HG03064 (cell line): ENCODE measurements at regions not wholly inside any gene's neighbourhood (a gene's known extent, or its start where the extent isn't known, plus 50 kb on each side); places are given as distances from the start of the nearest gene placed in this dataset.

Experiments used
- ATAC-seq: cut with Tn5 transposase; IDR thresholded peaks from one replicate; pipeline ENCODE4 v1.9.1; 2021; ENCODE audit warnings: low read depth; ENCODE audit not compliant: unreplicated experiment

DNA sequence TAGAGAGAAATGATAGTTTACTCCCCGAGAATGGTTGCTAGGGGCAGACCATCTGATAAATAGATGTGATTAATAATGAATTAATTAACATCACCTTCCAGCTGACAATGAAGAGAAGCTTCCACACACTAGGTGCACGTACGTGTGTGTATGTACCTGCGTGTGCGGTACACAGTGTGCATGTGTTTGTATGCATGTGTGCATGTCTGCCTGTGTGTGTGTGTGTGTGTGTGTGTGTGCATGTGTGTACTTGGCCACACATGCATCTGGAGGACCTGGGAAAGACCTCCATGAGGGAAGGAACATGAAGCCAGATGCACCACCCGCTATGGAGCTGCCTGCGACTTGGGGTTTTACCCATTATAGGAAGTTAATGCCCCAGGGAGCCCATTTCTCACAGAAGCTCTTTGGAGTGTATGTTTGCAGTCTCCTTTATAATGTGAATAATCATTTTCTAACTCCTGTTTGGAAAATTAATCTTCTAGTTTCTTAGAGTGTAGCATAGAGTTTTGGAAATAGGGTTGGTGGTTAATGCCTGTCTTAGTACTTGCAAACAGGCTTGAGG lies 229.1 kb downstream of the ENGASE start:
- ATAC-seq, result no peak

DNA sequence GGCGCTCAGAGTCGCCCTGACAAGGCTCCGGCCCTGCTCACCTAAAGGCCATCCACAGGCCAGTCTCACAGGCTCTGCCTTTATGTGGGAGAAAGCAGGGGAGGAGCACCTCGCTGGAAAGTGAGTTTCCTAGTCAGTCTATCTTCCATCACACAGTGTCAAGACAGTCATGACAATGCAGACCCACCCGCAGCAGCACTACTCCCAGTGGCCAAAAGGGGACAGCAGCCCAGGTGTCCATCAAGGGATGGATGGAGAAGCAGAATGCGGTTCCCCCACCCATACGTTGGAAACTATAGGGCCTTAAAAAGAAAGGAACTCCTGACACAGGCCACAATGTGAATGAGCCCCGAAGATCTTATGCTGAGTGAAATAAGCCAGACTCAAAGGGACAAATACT lies 226.8 kb downstream of the ENGASE start:
- ATAC-seq, result no peak

DNA sequence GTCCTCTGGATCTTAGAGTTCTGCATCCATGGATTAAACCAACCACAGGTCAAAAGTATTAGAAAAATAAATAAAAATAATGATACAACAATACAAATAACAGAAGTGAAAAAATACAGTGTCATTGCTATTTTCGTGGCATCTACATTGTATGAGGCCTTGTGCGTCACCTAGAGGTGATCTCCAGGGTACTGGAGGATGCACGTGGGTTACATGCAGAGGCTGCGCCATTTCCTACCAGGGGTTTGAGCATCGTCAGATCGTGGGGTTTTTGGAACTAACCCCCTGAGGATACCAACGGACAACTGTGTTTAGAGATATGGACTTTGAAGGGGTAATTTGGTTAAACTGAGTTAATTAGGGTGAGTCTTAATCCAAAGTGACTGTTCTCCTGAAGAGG lies 224.7 kb downstream of the ENGASE start:
- no peak for ATAC-seq

DNA sequence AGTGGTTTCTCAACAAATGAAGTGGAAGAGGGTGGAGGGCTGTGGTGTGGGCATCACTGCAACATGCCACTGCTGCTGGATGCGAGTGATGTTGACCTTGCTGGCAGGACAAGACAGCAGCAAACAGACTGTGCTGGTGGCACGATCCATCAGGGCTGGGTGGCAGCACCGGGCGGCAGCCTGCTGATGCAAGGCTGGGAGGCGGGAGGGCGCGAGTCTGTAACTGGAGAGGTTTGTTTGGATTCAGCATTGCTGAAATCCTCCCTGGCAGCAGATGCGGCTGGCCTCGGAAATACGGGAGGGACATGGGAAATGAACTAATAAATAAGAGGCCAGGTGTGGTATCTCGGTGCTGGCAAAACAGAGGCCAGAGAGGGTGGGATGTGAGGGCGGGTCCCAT lies 224.2 kb downstream of the ENGASE start:
- ATAC-seq, result no peak

DNA sequence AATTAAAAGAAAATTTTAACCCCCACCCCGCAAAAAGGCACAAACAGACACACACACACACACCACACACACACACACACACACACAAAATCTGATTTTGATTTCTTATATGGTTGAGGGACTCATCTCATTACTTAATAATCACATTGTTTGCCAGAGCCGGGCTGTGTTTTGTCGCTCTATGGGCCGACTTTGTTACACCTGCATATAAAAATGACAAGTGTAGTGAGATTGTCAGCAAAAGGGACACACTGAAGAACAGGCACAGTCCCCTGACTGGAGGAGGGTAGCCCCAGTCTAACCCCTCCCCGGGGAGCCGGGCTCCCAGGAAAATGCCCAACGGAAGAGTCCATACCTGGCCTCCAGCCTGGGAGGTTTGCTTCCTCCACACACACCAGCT lies 221.6 kb downstream of the ENGASE start:
- no peak for ATAC-seq

DNA sequence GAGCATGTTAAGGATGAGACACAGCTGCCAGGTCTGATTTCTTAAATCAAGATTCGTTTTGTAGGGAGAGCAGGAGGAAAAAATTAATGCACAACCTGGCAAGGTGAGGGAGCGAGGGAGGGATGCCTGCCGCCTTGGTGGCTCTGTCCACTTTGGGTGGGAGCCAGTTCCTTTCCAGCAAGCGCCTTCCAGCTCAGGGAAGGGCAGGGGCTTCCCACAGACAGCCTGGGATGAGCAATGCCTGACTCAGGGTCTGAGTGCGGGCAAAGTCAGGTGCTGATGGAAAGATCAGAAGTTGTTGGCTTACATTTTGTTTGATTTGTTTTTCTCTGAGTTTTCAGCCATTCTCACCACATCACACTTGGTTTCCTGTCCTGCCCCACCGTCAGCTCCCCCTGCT lies 220.7 kb downstream of the ENGASE start:
- ATAC-seq, result no peak

DNA sequence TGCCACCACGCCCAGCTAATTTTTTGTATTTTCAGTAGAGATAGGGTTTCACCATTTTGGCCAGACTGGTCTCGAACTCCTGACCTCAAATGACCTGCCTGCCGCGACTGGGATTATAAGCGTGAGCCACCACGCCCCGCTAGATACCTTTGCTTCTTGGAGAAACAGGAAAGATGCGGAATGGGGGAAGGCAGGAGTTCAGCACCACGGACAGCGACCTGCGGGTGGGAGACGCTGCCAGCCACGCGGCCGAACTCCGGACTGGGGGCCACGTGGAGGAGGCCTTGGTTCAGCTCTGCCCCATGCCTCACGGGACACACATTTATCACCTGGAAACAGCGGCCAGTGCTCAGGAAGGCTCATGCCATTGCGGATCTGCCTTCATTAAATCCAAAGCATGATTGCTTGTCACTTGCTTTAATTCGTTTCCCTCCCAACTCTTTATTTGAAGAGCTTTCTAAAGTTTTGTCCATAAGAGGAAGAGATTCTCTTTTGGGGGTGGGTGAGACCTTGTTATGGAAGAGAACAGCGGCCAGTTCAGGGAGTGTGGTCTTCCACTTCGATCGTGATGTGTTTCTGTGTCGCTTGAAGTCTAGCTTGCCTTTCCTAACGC lies 219.9 kb downstream of the ENGASE start:
- no peak for ATAC-seq

DNA sequence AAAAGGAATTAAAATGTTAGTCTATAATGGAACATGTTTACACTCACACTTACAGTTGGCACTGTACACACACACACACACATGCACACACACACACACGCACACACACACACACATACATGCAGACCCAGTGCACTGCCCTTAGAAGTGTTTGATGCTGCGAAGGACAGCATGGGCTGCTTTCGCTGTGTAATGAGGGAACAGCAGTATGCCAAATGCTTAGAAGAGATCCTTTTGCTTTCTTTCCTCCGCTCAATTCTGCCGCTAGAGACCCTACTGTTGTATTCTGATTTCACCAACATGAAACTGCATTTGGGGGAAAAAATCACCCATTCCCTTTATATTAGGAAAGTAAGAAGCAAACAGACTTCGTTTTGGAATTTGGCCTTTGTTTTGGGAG lies 217.9 kb downstream of the ENGASE start:
- no peak for ATAC-seq

DNA sequence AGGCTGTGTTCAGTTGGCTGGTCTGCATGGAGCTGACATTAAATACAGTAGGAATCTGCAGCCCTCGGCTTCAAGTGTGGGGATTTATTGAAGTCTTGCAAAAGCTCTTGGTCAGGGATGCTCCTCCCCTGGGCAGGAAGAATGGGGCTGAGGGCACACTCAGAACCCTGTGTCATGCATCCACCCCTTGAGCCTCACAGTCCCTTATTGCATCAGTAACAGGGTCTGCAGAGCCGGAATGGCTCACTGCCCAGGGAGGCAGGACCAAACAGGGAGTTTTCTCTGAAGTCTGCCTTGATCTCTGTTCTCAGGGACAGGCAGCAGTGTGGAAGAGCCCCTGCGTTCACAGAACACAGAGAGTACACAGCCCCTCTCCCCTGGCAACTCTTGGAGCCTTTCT lies 216.8 kb downstream of the ENGASE start:
- ATAC-seq, result no peak

DNA sequence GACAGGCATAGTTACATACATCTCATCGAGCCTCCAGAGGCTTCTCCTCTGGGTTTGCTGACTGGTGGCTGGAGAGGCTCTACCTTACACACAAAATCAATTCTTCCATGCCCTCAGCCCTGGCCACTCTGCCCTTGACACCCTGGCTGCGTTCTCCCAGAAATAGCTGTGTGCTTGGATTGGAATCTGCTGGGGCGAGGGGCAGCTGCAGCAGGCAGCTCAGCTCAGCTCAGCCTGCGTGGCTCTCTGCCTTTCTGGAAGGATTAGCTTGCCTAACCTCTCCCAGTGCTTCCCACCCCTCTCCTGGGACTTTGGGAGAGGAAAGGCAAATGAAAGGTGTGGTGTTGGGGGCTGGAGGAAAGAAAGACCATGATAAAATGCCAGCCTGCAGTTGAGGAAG lies 216.1 kb downstream of the ENGASE start:
- ATAC-seq, result no peak

DNA sequence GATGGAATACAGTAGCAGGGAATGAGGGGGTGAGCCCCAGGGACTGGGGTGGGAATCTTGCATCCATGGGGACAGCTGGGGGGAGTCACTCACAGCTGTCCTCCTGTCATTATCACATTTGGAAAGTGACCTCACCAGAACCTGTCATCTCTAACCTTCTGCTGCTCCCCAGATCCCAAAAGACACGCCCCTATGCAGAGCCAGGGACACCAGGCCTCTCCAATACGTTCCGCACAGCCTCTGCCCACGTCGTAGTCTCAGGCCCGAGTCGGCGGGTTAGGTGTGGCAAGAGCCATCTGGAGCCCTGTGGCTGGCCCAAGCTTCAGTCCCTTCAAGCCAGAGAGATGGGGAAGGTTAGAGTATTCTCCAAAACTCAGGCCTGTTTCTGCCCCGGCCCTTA lies 214.3 kb downstream of the ENGASE start:
- ATAC-seq, result no peak

DNA sequence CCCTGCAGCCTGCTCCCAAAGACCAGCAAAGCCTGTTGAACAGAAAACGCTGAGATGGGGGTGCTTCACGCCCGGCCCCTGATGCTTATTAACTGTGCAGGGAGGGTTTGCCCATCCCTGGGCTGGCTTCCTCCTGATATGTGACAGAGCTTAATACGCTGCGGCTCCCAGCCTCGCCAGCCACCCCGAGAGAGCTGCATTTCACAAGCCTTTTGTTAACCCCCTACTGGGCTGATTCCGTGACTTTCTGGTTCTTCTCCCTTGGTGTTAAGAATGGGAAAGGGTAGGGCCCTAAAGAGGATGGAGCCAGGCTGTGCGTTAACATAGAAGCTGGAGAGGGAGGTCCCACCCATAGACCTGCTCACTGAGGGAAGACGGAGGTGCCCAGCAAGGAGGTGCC lies 211.8 kb downstream of the ENGASE start:
- ATAC-seq, result no peak

DNA sequence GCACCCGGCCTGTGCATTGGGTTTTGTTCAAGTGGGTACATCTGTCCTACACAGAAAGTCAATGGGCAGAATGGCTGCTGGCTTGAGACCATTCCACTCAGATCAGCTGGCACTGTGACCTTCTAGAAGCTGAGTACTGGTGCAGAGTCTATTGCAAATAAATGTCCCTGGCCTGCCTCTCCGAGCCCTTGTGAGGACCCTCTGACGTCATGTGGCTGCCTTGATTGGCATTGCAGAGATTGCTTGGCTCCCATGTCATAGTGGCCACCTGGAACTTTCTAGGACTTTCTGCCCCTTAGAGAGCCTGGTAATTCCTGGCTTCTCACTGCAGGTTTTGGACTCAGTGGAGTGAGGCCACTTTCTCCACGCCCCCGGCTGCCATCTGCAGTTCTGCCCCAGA lies 211.3 kb downstream of the ENGASE start:
- no peak for ATAC-seq

DNA sequence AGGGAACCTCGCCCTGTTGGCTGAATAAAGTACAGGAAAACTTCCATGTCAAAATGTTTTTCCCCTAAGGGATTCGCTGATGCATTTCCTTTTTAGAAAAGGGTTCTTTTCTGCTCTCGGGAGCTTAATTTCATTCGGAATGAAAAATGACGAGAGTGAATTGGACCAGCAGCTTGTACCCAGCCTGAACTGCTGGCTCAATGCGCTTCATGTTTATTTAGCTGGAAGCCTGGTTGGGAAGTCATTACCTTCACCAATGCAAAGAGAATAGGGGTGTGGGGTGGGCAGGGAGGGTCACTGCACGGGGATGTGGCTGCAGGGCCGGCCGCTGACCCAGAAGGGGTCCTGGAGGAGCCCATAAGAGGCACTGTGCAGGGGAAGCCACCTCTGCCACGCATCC lies 207.7 kb downstream of the ENGASE start:
- ATAC-seq, result no peak

DNA sequence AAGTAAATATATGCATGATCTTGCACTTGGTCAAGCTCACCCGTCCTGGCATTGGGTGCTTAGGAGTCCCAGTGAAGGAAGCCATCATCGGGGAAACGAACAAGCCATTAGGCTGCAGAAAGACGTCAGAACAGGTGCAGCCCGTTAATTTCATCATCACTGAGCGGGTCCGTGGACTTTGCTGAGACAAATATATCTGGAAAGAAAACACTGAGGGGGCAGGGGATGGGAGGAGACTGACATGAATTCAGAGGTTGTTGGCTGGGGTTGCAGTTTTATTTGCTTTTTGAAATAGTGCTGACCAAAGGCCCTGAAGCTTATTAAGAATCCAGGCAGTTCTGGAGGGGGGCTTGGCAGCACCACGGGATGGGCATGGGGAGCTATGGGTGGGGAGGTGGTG lies 207.2 kb downstream of the ENGASE start:
- no peak for ATAC-seq

DNA sequence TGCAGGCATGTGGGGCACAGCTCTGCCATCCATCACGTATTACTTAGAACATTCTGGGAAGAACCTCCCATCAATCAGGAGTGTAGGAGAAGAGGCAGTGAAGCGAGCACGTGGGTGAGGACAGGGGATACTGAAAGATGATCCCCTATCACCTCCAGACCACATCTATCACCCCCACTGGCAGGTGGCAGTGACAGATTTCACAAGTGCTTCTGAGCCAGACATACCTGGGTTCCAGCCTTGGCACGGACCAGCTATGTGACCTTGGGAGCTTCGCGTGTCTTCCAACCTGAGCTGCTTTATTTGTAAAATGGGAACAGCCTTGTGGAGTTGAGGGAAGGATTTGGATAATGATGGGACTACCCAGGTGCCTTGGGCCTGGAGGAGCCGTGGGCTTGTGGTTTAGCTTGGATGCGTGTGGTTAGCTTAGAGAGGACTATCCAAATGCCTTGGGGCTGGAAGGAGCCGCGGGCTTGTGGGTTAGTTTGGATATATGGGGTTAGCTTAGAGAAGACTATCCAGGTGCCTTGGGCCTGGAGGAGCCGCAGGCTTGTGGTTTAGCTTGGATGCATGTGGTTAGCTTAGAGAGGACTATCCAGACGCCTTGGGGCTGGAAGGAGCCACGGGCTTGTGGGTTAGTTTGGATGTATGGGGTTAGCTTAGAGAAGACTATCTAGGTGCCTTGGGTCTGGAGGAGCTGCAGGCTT lies 206.4 kb downstream of the ENGASE start:
- no peak for ATAC-seq

DNA sequence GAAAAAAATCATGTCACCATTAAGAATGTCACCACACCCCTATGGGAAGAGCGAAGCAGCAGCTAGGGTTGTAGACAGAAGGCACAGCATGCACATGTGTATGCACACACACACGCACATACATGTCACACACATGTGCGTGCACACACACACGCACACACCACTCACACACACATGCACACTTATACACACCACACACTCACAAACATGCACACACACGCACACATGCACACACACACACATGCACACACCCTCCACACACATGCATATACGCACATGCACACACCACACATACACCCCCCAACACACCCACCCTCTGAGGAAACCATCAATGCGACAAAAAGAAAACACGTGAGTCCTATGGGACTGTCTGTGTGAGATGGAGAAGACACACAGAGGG lies 205.4 kb downstream of the ENGASE start:
- ATAC-seq, result no peak

DNA sequence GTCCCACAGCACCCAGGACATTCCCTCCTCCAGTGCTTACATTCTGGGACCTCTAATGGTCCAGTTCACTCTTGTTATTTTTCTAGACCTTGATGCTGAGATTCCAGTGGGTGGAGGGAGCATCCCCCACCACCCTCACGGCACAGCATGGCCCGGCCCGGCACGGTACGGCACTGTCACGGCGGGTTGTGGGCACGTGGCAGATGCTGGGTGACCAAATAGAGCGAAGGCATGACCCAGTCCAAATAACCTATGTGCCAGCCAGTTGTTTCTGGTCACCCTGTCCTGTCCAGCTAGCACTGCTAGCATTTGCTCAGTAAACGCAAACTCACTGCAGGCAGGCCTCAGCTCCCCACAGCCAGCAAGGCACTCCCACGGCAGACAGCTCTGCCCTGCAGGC lies 204.7 kb downstream of the ENGASE start:
- no peak for ATAC-seq

DNA sequence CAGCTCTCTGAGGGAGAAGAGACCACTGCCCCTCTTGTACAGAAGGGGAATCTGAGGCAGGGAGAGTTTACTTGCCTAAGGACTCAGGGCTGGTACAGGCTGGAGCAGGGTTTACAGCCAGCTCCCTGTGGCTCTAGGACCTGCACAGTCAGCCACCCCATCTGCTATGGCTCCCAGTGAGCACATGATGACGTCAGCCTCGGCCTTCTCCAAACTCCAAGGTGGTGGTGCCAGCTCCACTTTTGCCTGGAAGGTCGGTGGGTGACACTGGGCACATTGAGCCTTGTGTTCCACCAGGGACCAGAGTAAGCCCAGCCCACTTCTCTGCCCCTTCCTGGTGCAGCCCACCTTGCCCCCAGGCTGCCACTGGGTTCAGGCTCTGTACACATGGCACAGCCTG lies 202.2 kb downstream of the ENGASE start:
- ATAC-seq, result no peak

DNA sequence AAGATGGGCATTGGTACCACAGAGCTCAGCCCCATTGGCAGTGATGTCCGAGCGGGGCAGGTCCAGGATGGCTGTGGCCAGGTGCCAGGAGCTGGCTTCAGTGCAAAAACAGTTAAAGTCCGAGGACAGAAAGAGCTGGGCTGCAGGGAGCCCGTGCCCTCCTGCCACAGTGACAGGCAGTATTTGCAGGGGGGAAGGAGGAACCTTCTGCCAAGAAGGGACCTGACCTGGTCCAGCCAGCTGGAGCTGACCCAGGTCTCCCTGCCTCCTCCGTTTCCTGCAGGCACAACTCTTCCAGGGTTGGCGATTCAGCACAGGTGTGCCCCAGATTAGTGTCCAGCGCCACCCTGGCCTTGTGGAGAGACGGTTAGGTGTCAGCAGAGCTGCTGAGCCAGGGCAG lies 199.0 kb downstream of the ENGASE start:
- no peak for ATAC-seq

DNA sequence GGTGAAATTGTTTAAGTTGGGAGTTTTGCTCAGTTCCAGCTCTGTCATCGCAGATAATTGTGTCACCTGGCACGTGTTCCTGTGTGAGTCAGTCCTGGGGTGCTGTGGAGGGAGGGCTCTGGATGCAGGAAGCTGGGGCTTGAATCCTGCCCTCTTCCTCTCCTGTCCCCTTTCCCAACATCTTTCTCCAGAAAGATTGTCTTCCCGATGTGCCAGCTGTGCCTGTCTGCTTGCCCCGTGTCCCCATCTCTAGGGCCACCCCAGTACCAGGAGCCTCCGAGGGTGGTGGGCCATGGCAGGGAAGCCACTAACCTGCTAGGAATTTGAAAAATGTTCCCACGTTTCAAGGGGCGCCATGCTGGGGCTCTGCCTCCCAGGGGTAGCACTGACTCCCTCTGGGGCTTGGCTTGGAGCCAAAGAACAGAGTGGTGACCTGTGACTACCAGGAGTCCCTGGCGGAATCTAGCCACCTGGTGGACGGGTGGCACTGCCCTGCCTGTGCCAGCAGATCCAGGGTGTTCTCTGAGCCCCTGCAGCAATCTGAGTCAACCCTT lies 198.1 kb downstream of the ENGASE start:
- no peak for ATAC-seq

DNA sequence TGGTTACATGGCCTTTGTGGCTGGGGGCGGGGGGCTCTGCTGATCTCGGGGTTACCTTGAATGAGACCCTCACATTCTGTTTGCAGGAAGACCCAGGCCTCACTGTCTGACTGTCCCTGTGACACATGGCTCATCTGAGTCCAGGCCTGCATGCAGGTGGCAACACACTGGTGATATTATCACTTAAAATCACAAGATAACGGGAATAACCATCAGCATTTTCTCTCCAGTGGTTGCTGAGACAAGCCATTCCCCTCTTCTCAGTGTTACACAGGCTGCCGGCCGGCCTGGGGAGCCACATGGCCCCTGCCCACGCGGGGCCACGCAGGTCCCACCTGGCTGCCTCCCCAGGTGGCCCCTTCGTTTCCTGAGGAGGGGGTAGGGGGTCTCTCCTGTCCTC lies 197.6 kb downstream of the ENGASE start:
- ATAC-seq, result no peak
